ENCODE measurements at regions not wholly inside any gene's neighbourhood (a gene's known extent, or its start where the extent isn't known, plus 50 kb on each side); places are given as distances from the start of the nearest gene placed in this dataset.

- Histone ChIP-seq H3K4me3 (ENCODE audit: control insufficient read depth in 1 of 7, extremely low read depth in 1 of 7, insufficient read depth in 4 of 7, low read depth in 2 of 7, low read length in 6 of 7) (no peak overlapping the region), H3K27me3 (replicated peaks in 2 of 5; ENCODE audit: control insufficient read depth in 4 of 5, insufficient read depth in 5 of 5, low read length in 4 of 5) (no peaks in the 10 kb centered on the region), H3K4me1 (ENCODE audit: control extremely low read depth in 1 of 4, control insufficient read depth in 4 of 4, insufficient read depth in 4 of 4, low read length in 3 of 4) (no peaks in the 10 kb centered on the region), H3K27ac (ENCODE audit: insufficient read depth in 1 of 2, low read depth in 1 of 2, low read length in 2 of 2, poor library complexity in 1 of 2, severe bottlenecking in 2 of 2) (no peak overlapping the region), H3K36me3 (ENCODE audit: control insufficient read depth in 4 of 4, insufficient read depth in 4 of 4, low read length in 3 of 4) (no peaks in the 10 kb centered on the region), H3K9me3 (ENCODE audit: control extremely low read depth in 1 of 5, control insufficient read depth in 4 of 5, insufficient read depth in 2 of 5, low read depth in 1 of 5, low read length in 4 of 5) (no peaks in the 10 kb centered on the region)
- CTCF ChIA-PET, result no interaction called here
- 90% methylated on average over 2 of the region's 4 CpGs for WGBS (ENCODE audit: insufficient coverage)
- DNase-seq, result no peak
- POLR2A ChIA-PET, result no interaction called here
These were observed 1118.2 kb downstream of the ARAP2 start for GRCh38 chr4:35125995-35126712.

- Histone ChIP-seq H3K36me3 (ENCODE audit: control insufficient read depth in 4 of 4, insufficient read depth in 4 of 4, low read length in 3 of 4) (no peaks in the 10 kb centered on the region), H3K4me3 (ENCODE audit: control insufficient read depth in 1 of 7, extremely low read depth in 1 of 7, insufficient read depth in 4 of 7, low read depth in 2 of 7, low read length in 6 of 7) (no peak overlapping the region), H3K4me1 (ENCODE audit: control extremely low read depth in 1 of 4, control insufficient read depth in 4 of 4, insufficient read depth in 4 of 4, low read length in 3 of 4) (no peaks in the 10 kb centered on the region), H3K9me3 (ENCODE audit: control extremely low read depth in 1 of 5, control insufficient read depth in 4 of 5, insufficient read depth in 2 of 5, low read depth in 1 of 5, low read length in 4 of 5) (no peaks in the 10 kb centered on the region), H3K27me3 (replicated peaks in 2 of 5; ENCODE audit: control insufficient read depth in 4 of 5, insufficient read depth in 5 of 5, low read length in 4 of 5) (no peaks in the 10 kb centered on the region), H3K27ac (ENCODE audit: insufficient read depth in 1 of 2, low read depth in 1 of 2, low read length in 2 of 2, poor library complexity in 1 of 2, severe bottlenecking in 2 of 2) (no peak overlapping the region)
- no peak for DNase-seq
- ChIA-PET POLR2A (no interaction called here), CTCF (no interaction called here)
- WGBS (ENCODE audit: insufficient coverage), result 90% methylated on average over 2 of the region's 2 CpGs
These were observed 1105.9 kb downstream of the ARAP2 start for GRCh38 chr4:35138449-35138848.

- 88% methylated on average over 1 of the region's 1 CpG for WGBS (ENCODE audit: insufficient coverage)
- Histone ChIP-seq H3K36me3 (ENCODE audit: control insufficient read depth in 4 of 4, insufficient read depth in 4 of 4, low read length in 3 of 4) (no peaks in the 10 kb centered on the region), H3K27me3 (replicated peaks in 2 of 5; ENCODE audit: control insufficient read depth in 4 of 5, insufficient read depth in 5 of 5, low read length in 4 of 5) (no peaks in the 10 kb centered on the region), H3K27ac (ENCODE audit: insufficient read depth in 1 of 2, low read depth in 1 of 2, low read length in 2 of 2, poor library complexity in 1 of 2, severe bottlenecking in 2 of 2) (no peak overlapping the region), H3K9me3 (ENCODE audit: control extremely low read depth in 1 of 5, control insufficient read depth in 4 of 5, insufficient read depth in 2 of 5, low read depth in 1 of 5, low read length in 4 of 5) (peaks cover 0 to 5% (median 0%) of the 10 kb centered on the region in 5 experiments), H3K4me3 (ENCODE audit: control insufficient read depth in 1 of 7, extremely low read depth in 1 of 7, insufficient read depth in 4 of 7, low read depth in 2 of 7, low read length in 6 of 7) (no peak overlapping the region), H3K4me1 (ENCODE audit: control extremely low read depth in 1 of 4, control insufficient read depth in 4 of 4, insufficient read depth in 4 of 4, low read length in 3 of 4) (no peaks in the 10 kb centered on the region)
- CTCF ChIA-PET, result no interaction called here
- POLR2A ChIA-PET, result interaction anchor here (0.6 kb wide), 1 partner anchor 41 kb away, joined by 5 read pairs; no protein-coding TSS in a partner anchor
- no peak for DNase-seq
These were observed 1096.6 kb downstream of the ARAP2 start for GRCh38 chr4:35147761-35148160.

- H3K4me1 ChIP-seq (ENCODE audit: control extremely low read depth in 1 of 4, control insufficient read depth in 4 of 4, insufficient read depth in 4 of 4, low read length in 3 of 4), result no peaks in the 10 kb centered on the region
- ChIA-PET POLR2A (no interaction called here), CTCF (no interaction called here)
- no peak for DNase-seq
- H3K36me3 ChIP-seq (ENCODE audit: control insufficient read depth in 4 of 4, insufficient read depth in 4 of 4, low read length in 3 of 4), result no peaks in the 10 kb centered on the region
- H3K27ac ChIP-seq (ENCODE audit: insufficient read depth in 1 of 2, low read depth in 1 of 2, low read length in 2 of 2, poor library complexity in 1 of 2, severe bottlenecking in 2 of 2), result no peak overlapping the region
- no peaks in the 10 kb centered on the region for H3K27me3 ChIP-seq (replicated peaks in 2 of 5; ENCODE audit: control insufficient read depth in 4 of 5, insufficient read depth in 5 of 5, low read length in 4 of 5)
- no peaks in the 10 kb centered on the region for H3K9me3 ChIP-seq (ENCODE audit: control extremely low read depth in 1 of 5, control insufficient read depth in 4 of 5, insufficient read depth in 2 of 5, low read depth in 1 of 5, low read length in 4 of 5)
- 89% methylated on average over 7 of the region's 10 CpGs for WGBS (ENCODE audit: insufficient coverage)
- H3K4me3 ChIP-seq (ENCODE audit: control insufficient read depth in 1 of 7, extremely low read depth in 1 of 7, insufficient read depth in 4 of 7, low read depth in 2 of 7, low read length in 6 of 7), result no peak overlapping the region
These were observed 1092.3 kb downstream of the ARAP2 start for GRCh38 chr4:35151816-35152572.

GRCh38 chr4:35163168-35163567 is 1081.1 kb downstream of the ARAP2 start:
- Histone ChIP-seq H3K36me3 (ENCODE audit: control insufficient read depth in 4 of 4, insufficient read depth in 4 of 4, low read length in 3 of 4) (no peaks in the 10 kb centered on the region), H3K4me1 (ENCODE audit: control extremely low read depth in 1 of 4, control insufficient read depth in 4 of 4, insufficient read depth in 4 of 4, low read length in 3 of 4) (no peaks in the 10 kb centered on the region), H3K9me3 (ENCODE audit: control extremely low read depth in 1 of 5, control insufficient read depth in 4 of 5, insufficient read depth in 2 of 5, low read depth in 1 of 5, low read length in 4 of 5) (no peaks in the 10 kb centered on the region), H3K27me3 (replicated peaks in 2 of 5; ENCODE audit: control insufficient read depth in 4 of 5, insufficient read depth in 5 of 5, low read length in 4 of 5) (no peaks in the 10 kb centered on the region), H3K4me3 (ENCODE audit: control insufficient read depth in 1 of 7, extremely low read depth in 1 of 7, insufficient read depth in 4 of 7, low read depth in 2 of 7, low read length in 6 of 7) (no peak overlapping the region), H3K27ac (ENCODE audit: insufficient read depth in 1 of 2, low read depth in 1 of 2, low read length in 2 of 2, poor library complexity in 1 of 2, severe bottlenecking in 2 of 2) (no peak overlapping the region)
- CTCF ChIA-PET, result no interaction called here
- no peak for DNase-seq
- POLR2A ChIA-PET, result no interaction called here
- no CpG with 5 or more reads among the region's 1 CpG for WGBS (ENCODE audit: insufficient coverage)

GRCh38 chr4:35164063-35164462 is 1080.3 kb downstream of the ARAP2 start:
- no peaks in the 10 kb centered on the region for H3K9me3 ChIP-seq (ENCODE audit: control extremely low read depth in 1 of 5, control insufficient read depth in 4 of 5, insufficient read depth in 2 of 5, low read depth in 1 of 5, low read length in 4 of 5)
- H3K4me1 ChIP-seq (ENCODE audit: control extremely low read depth in 1 of 4, control insufficient read depth in 4 of 4, insufficient read depth in 4 of 4, low read length in 3 of 4), result no peaks in the 10 kb centered on the region
- no peak overlapping the region for H3K4me3 ChIP-seq (ENCODE audit: control insufficient read depth in 1 of 7, extremely low read depth in 1 of 7, insufficient read depth in 4 of 7, low read depth in 2 of 7, low read length in 6 of 7)
- ChIA-PET CTCF (no interaction called here), POLR2A (no interaction called here)
- no peaks in the 10 kb centered on the region for H3K27me3 ChIP-seq (replicated peaks in 2 of 5; ENCODE audit: control insufficient read depth in 4 of 5, insufficient read depth in 5 of 5, low read length in 4 of 5)
- no CpG with 5 or more reads among the region's 1 CpG for WGBS (ENCODE audit: insufficient coverage)
- no peak overlapping the region for H3K27ac ChIP-seq (ENCODE audit: insufficient read depth in 1 of 2, low read depth in 1 of 2, low read length in 2 of 2, poor library complexity in 1 of 2, severe bottlenecking in 2 of 2)
- no peak for DNase-seq
- no peaks in the 10 kb centered on the region for H3K36me3 ChIP-seq (ENCODE audit: control insufficient read depth in 4 of 4, insufficient read depth in 4 of 4, low read length in 3 of 4)

- DNase-seq, result no peak
- H3K36me3 ChIP-seq (ENCODE audit: control insufficient read depth in 4 of 4, insufficient read depth in 4 of 4, low read length in 3 of 4), result no peaks in the 10 kb centered on the region
- no peak overlapping the region for H3K4me3 ChIP-seq (ENCODE audit: control insufficient read depth in 1 of 7, extremely low read depth in 1 of 7, insufficient read depth in 4 of 7, low read depth in 2 of 7, low read length in 6 of 7)
- WGBS (ENCODE audit: insufficient coverage), result no CpG with 5 or more reads among the region's 5 CpGs
- no peaks in the 10 kb centered on the region for H3K27me3 ChIP-seq (replicated peaks in 2 of 5; ENCODE audit: control insufficient read depth in 4 of 5, insufficient read depth in 5 of 5, low read length in 4 of 5)
- POLR2A ChIA-PET, result no interaction called here
- H3K27ac ChIP-seq (ENCODE audit: insufficient read depth in 1 of 2, low read depth in 1 of 2, low read length in 2 of 2, poor library complexity in 1 of 2, severe bottlenecking in 2 of 2), result no peak overlapping the region
- H3K4me1 ChIP-seq (ENCODE audit: control extremely low read depth in 1 of 4, control insufficient read depth in 4 of 4, insufficient read depth in 4 of 4, low read length in 3 of 4), result no peaks in the 10 kb centered on the region
- no peaks in the 10 kb centered on the region for H3K9me3 ChIP-seq (ENCODE audit: control extremely low read depth in 1 of 5, control insufficient read depth in 4 of 5, insufficient read depth in 2 of 5, low read depth in 1 of 5, low read length in 4 of 5)
- CTCF ChIA-PET, result interaction anchor here (1.2 kb wide), 1 partner anchor 109 kb away, joined by 3 read pairs; no protein-coding TSS in a partner anchor
These were observed 1077.8 kb downstream of the ARAP2 start for GRCh38 chr4:35166466-35166865.

Measured in common myeloid progenitor, CD34-positive (primary cell).